ENCODE measurements at regions not wholly inside any gene's neighbourhood (a gene's known extent, or its start where the extent isn't known, plus 50 kb on each side); places are given as distances from the start of the nearest gene placed in this dataset.

- TF ChIP-seq CTCF (IDR thresholded peaks at IDR 0.05 in 8 of 11, conservative IDR thresholded peaks at IDR 0.05 in 3 of 11) (no peak), POLR2A (IDR thresholded peaks at IDR 0.05) (no peak), POLR2AphosphoS5 (IDR thresholded peaks at IDR 0.05) (no peak)
Observed at GRCh38 chr14:71762575-71762974, 169.7 kb upstream of the RGS6 start.
